Stimulated activated naive CD4-positive, alpha-beta T cell treated with Interleukin-2 at 50 U/mL for 16 hours (primary cell): ENCODE measurements at regions not wholly inside any gene's neighbourhood (a gene's known extent, or its start where the extent isn't known, plus 50 kb on each side); places are given as distances from the start of the nearest gene placed in this dataset.

Experiments used
- DNase-seq: peaks from one replicate; lab custom pipeline; 2025; lab: John Stamatoyannopoulos, UW

GRCh38 chr2:238688193-238689153, 159.4 kb upstream of the TWIST2 start:
- no peak for DNase-seq

DNA sequence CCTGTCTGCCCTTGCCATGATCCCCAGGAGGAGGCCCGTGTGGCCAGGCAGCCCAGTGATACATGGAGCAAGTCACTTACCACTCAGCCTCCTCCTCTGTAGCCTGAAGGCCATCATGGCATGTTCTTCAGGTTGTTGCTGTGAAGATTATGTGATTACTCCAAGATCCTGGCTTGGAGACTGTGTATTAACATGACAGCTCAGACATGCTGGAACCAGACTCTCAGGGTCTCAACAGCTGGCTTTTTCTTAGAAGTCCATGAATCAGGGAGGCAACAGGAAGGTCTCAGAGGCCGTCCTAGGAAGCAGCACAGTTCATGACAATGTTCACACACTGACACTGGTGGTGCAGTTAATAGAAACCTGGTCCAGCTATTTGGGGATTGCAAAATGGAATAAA, 158.6 kb upstream of the TWIST2 start:
- DNase-seq, result no peak

DNA sequence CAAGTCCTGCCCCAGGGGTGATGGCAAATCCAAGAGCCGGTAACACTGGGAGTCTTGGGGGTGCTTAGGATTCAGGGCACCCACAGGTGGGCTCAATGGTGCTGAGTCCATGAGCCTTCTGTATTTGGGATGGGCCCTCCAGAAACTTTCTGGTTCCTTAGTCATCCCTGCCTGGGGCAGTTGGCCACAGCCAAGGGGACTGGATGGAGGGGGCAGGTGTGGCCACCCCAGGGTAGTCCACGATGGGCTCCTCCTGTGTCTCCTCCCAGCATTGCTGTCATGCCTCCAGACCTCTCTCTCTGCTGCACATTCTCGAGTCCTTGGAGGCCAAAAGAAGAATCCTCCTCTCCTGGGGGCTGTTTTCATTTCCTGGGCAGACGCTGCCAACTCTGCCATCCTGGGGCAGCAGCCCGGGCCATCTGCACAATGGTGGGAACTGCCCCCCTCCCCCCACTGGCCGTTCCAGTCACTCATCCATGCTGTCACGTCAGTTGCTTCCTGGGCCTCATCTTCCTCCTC, 158.0 kb upstream of the TWIST2 start:
- no peak for DNase-seq

- DNase-seq, result no peak
Observed at GRCh38 chr2:238690511-238690910, 157.4 kb upstream of the TWIST2 start.

GRCh38 chr2:238691596-238692491, 156.0 kb upstream of the TWIST2 start:
- no peak for DNase-seq

DNA sequence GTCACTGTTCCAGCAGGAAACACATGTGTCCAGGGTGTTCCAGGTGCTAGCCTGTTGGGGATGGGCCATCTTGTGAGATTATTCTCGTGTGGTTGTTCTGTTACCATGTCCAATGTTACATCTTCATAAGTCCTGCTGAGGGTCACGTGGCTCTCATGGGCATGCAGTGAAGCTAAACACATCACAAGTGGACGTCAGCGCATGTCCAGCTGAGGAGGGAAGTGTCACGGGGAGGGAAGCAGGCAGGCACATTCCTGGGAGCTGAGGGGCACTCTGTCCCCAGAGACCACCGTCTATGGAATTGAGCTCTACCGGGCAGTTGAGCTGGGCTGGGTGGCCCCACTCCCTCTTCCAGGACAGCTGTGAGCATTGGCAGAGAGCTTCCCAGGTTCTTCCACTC, 155.3 kb upstream of the TWIST2 start:
- DNase-seq, result no peak

DNA sequence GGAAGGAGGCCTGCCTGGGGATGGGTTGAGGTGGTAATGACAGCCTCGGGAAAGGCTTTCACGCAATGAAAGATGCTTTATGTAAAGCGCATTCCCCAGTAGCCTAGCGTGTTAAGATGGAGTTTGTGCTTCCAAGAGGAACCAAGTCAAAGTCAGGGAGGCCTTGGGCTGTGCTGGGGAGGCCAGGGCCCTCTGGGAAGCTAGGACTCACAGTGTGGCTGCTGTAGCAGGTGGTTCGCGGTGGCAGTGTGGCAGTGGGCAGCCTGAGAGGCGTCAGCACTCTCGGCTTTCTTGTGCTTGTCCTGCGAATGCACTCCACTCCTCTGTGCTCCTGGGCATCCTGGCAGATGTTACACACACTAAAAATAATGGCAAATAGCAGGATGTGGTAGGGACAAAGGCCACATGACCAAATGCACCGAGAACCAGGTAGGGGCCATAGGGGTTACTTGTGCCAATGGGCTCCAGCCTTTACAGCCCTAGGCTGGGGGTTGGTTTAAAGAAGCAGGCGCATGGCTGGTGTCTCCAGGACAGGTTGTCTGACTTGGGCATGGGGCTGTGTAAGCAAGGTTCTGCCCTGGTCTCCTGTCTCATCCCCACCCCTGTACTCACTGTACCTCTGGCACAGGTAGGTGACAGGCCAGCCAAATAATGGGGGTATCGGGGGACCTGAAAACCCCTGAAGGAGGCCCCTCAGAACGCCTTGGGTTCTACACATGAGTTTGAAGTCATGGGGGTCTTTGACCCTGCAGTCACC, 154.4 kb upstream of the TWIST2 start:
- DNase-seq, result no peak

DNA sequence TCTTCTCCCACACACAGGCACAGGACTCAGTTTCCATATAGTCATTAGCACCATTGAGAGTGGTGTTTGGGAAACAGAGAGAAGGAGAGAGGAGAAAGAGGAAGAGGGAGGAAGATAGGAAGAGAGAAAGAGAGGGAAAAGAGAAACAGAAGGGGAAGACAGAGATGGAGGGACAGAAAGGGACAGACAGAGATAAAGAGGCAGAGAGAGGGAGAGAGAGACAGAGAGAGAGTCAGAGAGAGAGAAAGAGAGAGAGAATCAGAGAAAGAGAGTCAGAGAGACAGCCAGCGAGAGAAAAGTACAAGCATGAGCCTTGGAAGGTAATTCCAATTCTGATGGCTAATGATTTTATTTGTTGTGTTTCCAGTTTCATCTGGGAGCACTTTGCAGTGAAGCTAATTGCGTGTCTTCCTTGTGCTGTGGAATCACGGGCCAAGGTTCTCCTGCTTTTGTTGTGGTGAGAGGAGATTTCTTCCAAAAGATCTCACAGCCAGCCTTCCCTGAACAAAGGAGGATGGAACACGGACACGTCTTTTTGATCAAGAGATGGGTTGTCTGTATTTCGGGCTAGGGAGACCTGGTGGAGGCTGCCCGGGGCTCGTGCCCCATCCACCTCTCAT, 153.6 kb upstream of the TWIST2 start:
- no peak for DNase-seq

GRCh38 chr2:238694922-238695321, 153.0 kb upstream of the TWIST2 start:
- no peak for DNase-seq

GRCh38 chr2:238695538-238695937, 152.3 kb upstream of the TWIST2 start:
- DNase-seq, result no peak

- no peak for DNase-seq
Observed at GRCh38 chr2:238696331-238696730, 151.6 kb upstream of the TWIST2 start.

DNA sequence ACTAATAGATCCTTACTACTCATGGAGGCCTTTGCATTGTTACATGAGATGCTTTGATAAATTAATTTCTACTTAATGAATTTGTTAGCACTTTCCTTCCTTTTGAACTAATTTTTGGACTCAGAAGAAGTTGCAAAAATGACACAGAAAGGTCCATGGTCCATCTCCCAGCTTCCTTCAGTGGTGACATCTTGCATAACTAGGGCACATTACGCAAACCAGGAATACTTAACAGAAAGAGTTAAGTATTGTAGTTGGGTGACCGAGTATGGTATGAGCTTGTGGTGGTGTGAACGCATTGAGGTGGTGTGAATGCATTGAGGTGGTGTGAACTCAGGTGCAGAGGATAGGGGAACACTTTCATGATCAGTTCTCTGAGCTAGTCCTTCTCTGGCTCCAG, 151.1 kb upstream of the TWIST2 start:
- no peak for DNase-seq

DNA sequence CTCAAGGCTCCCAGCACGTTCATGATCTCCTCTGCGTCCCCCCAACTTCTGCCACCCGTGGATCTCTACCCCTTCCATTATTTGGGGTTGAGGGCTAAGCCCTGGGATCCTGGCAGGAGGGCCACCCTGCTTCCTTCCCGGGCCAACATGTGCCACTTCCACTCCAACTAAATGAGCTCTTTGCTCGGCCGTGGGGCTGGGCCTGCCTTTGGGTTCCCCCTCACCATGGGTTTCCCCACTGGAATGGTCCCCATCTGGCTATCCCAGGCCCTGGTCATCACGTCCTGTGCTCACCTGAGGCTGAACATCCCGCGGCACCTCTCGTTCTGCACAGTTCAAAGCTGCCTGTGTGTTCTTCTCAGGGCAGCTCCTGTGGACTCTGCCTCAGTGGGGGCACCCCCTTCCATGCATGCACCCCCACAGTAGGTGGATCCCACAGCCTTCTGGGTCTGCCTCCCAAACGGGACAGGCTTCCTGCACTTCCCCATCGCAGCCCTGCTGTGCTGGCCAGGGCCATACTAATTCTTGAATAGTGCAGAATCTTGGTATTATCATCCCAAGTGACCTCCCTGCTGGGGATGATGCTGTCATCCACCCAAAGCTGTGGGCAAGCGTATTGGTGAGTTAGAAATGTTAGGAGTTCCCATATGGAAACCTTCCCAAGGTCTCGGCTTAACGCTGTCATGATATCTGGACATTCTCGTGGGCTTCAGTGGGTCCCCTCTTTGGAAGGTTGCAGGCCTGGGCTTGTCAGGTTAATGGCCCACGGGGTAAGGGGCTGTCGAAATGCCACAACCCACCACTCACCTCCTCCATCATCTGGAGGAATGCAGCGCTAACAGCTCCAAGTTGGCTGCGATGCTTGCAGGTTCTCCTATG, 150.5 kb upstream of the TWIST2 start:
- no peak for DNase-seq

DNA sequence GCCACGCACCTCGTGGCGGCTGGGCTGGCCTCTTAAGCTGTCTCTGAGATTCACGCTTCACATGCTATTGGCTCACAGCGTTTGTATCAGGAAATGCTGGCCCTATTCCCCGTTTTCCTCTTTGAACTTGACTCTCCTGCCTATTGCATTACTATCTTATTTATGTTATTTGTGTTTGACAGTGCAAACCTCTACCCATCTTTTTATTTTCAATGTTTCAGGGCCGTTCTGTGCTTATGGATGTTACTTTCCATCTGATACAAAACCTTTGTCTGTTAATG, 149.9 kb upstream of the TWIST2 start:
- no peak for DNase-seq

- no peak for DNase-seq
Observed at GRCh38 chr2:238698451-238699306, 149.2 kb upstream of the TWIST2 start.

GRCh38 chr2:238699307-238700116, 148.4 kb upstream of the TWIST2 start:
- no peak for DNase-seq

GRCh38 chr2:238700117-238700457, 147.8 kb upstream of the TWIST2 start:
- no peak for DNase-seq

DNA sequence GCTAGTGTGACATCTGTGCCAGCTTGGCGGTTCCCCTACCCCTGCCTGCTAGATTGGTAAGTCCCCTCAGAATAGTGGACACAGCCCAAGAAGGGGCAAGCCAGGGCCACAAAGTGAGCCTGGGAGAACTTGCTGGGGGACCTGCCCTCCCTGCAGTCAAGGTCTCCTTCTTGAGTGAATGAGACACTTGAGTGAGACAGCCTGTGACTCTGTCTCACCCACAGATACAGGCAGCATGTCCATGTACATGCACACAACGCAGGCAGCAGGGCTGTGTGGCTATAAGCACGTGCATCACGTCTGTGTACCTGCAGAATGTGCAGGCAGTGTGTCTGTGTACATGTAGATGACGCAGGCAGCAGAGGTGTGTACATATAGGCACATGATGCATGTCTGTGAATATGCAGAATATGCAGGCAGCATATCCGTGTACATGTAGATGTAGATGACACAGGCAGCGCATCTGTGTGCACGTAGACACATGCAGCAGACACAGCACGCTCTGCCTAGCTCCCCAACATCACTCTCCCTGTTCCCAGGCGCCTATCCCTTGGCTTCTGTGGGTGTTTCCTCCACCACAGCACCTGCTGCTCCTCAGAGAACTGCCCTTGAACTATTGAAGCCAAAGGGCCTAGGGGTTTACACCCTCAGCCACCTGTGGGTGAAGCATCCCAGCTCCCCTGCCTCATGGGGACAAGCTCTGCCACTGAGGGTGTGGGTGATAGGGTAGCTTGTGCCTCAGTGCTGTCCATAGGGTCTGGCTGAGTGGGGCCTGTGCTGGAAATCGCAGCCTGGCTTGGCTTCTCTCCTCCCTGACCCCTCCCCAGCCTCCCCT, 147.2 kb upstream of the TWIST2 start:
- no peak for DNase-seq
